ENCODE measurements at regions not wholly inside any gene's neighbourhood (a gene's known extent, or its start where the extent isn't known, plus 50 kb on each side); places are given as distances from the start of the nearest gene placed in this dataset.

DNA sequence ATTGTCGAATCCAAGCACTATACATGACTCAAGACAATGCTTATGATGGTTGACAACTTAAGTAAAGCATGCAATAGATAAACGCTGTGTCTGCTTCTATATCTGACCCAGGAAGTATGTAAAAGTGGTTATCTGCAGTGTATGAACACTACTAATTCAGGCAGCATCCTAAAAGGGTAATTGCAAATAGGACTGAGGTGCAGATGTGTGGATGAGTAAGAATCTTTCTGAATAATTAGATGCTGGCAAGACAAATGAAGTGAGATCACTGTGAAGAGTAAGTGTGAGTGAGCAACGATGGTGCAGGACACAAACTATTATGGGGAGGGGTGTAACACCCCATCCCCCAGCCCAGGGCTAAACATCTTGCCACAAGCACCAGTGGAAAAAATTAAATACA lies 195.7 kb upstream of the CHRNA7 start:
- Mint-ChIP-seq H3K4me1 (no peaks in the 10 kb centered on the region), H3K27me3 (peaks cover 4 to 46% (median 15%) of the 10 kb centered on the region in 5 donors), H3K36me3 (peaks cover 0 to 8% (median 0%) of the 10 kb centered on the region in 3 donors), H3K27ac (no peak overlapping the region), H3K9me3 (peaks cover 0 to 9% (median 0%) of the 10 kb centered on the region in 9 donors), H3K4me3 (no peak overlapping the region)
- no peak for DNase-seq
- no peak for ATAC-seq
- POLR2A ChIA-PET = no interaction called here

DNA sequence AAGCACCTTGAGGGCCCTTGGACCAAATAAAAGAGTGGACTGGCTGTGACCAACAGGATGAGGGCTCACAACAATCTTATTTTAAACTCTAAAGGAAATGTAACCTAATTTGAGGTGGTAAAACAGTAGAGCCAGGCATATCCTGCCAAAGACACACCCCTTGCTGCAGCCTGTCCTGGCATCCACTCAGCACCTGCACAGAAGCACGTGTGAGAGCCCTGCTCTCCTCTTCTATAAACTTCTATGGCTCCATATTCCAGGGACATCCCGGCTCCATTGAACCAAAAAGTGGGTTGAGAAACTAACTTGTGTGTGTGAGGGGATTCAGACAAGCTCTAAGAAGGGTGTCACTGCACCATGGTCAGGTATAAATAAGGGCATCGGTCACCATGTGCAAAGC lies 190.9 kb upstream of the CHRNA7 start:
- POLR2A ChIA-PET = no interaction called here
- ATAC-seq = no peak
- H3K27me3 Mint-ChIP-seq = peaks cover 0 to 17% (median 5%) of the 10 kb centered on the region in 5 donors

DNA sequence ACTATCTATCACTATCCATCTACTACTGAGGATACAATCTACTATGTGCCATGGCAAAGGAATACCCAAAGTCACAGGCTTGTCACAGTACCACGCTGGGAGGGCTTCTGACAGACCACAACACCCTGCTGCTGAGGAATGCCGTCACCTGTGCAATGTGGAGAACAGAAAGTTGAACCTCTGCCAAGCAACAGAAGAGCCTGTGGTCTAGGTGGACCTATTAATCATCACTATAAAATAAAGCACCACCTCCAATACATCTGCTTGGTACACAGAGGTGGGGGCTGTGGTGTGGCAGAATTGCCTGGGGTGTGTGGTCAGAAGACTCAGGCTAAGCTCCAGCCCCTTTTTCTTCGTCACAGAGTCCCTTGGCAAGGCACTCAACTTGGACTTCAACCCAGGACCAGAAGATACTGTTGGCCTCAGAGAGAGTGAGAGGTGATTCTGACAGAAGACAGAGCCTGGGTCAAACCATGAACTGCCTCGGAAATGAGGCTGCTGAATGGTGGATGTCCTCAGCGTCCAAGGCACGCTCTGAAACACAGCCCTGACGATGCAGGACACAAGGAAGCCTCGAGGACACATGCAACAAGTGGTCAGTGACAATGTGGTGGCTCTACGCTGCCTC lies 189.4 kb upstream of the CHRNA7 start:
- no peak for ATAC-seq
- Mint-ChIP-seq H3K4me1 (no peaks in the 10 kb centered on the region), H3K36me3 (no peaks in the 10 kb centered on the region), H3K4me3 (no peak overlapping the region), H3K27me3 (peaks cover 0 to 22% (median 4%) of the 10 kb centered on the region in 5 donors), H3K27ac (no peak overlapping the region), H3K9me3 (no peaks in the 10 kb centered on the region)
- POLR2A ChIA-PET = no interaction called here
- no peak for DNase-seq

More for the DNA sequence above, 190.9 kb upstream of the CHRNA7 start:
- H3K9me3 Mint-ChIP-seq = no peaks in the 10 kb centered on the region
- H3K4me1 Mint-ChIP-seq = no peaks in the 10 kb centered on the region
- no peak overlapping the region for H3K4me3 Mint-ChIP-seq
- no peak overlapping the region for H3K27ac Mint-ChIP-seq
- no peaks in the 10 kb centered on the region for H3K36me3 Mint-ChIP-seq
- DNase-seq = no peak

DNA sequence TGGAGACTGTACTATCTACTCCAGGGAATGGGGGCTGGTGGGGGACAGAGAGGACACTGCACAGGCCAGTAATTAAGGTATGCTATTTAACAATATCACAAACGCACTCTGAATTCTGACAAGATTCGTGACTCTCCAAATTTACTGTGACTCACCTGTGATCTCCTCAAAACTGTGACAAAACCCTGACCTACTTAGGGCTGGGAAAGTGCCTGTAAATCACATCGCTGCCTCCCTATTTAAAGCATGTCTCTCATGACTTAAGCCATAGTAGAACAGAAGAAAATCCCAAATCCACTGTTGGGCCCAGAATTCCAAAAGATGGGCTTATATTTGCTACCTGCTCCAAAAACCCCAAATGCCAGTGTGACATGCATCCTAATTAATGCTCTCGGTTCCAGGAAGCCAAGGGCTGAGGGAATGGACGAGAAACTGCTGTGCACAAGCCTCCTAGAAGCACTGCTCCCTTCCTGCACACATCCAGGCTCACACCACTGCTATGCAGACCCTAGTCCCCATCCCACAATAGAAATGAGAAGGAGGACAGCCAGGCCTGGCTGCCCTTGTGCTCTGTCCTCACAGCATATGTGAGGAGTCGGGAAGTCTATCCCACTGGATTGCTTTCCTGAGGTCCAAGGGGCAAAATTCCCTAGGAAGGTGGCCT lies 187.7 kb upstream of the CHRNA7 start:
- Mint-ChIP-seq H3K36me3 (no peaks in the 10 kb centered on the region), H3K27me3 (peaks cover 1 to 39% (median 12%) of the 10 kb centered on the region in 5 donors), H3K9me3 (peaks cover 0 to 1% (median 0%) of the 10 kb centered on the region in 9 donors), H3K4me3 (no peak overlapping the region), H3K27ac (no peak overlapping the region), H3K4me1 (no peaks in the 10 kb centered on the region)
- POLR2A ChIA-PET = no interaction called here
- ATAC-seq = no peak
- no peak for DNase-seq

DNA sequence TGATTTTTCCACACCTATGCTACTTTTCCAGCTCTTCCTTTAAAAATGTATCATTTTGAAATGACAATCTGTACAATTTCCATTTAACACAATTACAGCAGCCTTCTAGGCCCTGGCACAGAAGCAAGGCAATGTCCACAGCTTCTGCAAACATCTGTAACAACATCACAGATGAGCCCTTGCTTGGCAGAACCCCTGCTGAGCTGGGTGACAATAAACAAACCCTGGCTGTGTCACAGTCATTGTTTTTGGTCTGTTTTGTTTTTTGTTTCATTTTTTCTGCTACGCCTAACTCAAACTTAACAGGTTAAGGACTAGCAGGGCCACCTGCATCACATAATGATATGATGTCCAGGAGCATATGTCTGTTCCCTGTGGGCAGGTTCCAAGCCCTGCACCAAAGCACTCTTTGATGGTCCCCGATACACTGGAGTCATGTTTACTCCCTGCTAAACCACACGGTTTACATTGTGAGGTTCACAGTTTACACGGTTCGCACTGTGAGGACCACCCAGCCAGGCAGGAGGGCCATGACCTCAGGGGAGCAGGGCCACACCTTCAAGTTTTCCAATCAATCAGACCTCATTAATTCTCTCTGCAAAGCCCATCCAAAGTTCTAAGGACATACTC lies 186.8 kb upstream of the CHRNA7 start:
- no peaks in the 10 kb centered on the region for H3K36me3 Mint-ChIP-seq
- no peak overlapping the region for H3K4me3 Mint-ChIP-seq
- H3K9me3 Mint-ChIP-seq = peaks cover 0 to 2% (median 0%) of the 10 kb centered on the region in 9 donors
- no peaks in the 10 kb centered on the region for H3K4me1 Mint-ChIP-seq
- POLR2A ChIA-PET = no interaction called here
- no peak for ATAC-seq
- no peak overlapping the region for H3K27ac Mint-ChIP-seq
- peaks cover 3 to 37% (median 12%) of the 10 kb centered on the region in 5 donors for H3K27me3 Mint-ChIP-seq
- no peak for DNase-seq

DNA sequence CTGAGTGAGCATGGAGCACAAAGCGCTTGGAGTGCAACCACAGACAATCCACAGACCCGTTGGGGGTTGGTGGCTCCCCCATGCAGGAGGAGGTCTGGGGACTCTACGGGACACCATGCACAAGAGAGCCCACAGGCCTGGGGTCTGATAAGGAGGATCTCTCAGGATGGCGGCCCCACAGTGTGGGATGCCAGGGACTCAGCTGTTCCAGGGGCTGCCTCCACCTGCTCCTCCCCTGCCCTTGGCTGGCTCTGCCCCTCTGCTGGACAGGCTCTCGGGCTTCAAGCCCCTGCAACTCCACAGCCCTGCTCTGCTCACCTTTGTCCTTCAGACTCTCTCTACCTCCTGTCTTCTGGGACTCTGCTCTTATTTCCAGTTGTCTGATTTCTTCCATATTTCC lies 184.5 kb upstream of the CHRNA7 start:
- no peak for DNase-seq
- no peak overlapping the region for H3K4me3 Mint-ChIP-seq
- H3K27me3 Mint-ChIP-seq = peaks cover 2 to 29% (median 15%) of the 10 kb centered on the region in 5 donors
- POLR2A ChIA-PET = no interaction called here
- peaks cover 0 to 15% (median 4%) of the 10 kb centered on the region in 9 donors for H3K9me3 Mint-ChIP-seq
- peaks cover 0 to 8% (median 0%) of the 10 kb centered on the region in 3 donors for H3K36me3 Mint-ChIP-seq
- H3K4me1 Mint-ChIP-seq = no peaks in the 10 kb centered on the region
- H3K27ac Mint-ChIP-seq = no peak overlapping the region
- no peak for ATAC-seq

DNA sequence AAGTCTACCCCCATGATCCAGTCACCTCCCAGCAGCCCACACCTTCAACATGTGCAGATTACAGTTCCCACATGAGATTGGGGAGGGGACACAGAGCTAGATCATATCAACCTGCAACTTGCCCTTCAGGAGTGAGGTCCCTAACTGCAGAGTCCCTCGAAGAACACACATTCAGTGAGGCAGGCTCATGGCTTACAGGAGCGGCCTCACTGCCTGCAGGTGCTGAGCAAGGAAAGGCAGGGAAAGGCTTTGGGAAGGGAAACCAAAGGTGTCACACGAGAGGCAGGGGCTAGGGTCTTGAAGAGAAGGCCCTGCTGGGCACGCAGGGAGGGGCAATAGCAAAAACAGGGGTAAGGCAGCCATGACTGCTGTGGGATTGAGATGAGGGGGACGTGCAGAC lies 182.4 kb upstream of the CHRNA7 start:
- DNase-seq (no peak), ATAC-seq (no peak)
- Mint-ChIP-seq H3K9me3 (peaks cover 5 to 20% (median 11%) of the 10 kb centered on the region in 9 donors), H3K4me3 (no peak overlapping the region), H3K27me3 (peaks cover 6 to 38% (median 20%) of the 10 kb centered on the region in 5 donors), H3K4me1 (no peaks in the 10 kb centered on the region), H3K27ac (no peak overlapping the region), H3K36me3 (peaks cover 0 to 14% (median 0%) of the 10 kb centered on the region in 3 donors)
- POLR2A ChIA-PET = no interaction called here

DNA sequence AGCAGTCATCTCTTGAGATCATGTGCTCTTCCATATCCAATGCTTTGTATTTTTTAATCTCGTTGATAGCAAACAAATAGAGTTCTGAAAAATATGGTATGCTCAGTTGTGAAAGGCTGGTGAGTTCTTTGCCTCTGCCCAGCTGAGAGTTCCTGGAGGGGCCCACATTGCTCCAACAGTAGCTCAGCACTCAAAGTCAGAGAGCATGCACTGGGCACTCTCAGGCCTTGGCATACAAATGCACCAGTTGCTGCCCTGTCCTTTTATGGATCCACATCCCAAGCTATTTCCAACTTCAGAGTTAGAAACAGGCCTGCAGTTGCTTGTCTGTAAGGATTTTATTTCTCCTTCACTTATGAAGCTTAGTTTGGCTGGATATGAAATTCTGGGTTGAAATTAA lies 181.7 kb upstream of the CHRNA7 start:
- H3K36me3 Mint-ChIP-seq = peaks cover 0 to 14% (median 2%) of the 10 kb centered on the region in 3 donors
- no peaks in the 10 kb centered on the region for H3K4me1 Mint-ChIP-seq
- POLR2A ChIA-PET = no interaction called here
- DNase-seq = no peak
- H3K4me3 Mint-ChIP-seq = no peak overlapping the region
- H3K9me3 Mint-ChIP-seq = peaks cover 5 to 23% (median 11%) of the 10 kb centered on the region in 9 donors
- peaks cover 9 to 44% (median 25%) of the 10 kb centered on the region in 5 donors for H3K27me3 Mint-ChIP-seq
- ATAC-seq = no peak
- H3K27ac Mint-ChIP-seq = no peak overlapping the region

DNA sequence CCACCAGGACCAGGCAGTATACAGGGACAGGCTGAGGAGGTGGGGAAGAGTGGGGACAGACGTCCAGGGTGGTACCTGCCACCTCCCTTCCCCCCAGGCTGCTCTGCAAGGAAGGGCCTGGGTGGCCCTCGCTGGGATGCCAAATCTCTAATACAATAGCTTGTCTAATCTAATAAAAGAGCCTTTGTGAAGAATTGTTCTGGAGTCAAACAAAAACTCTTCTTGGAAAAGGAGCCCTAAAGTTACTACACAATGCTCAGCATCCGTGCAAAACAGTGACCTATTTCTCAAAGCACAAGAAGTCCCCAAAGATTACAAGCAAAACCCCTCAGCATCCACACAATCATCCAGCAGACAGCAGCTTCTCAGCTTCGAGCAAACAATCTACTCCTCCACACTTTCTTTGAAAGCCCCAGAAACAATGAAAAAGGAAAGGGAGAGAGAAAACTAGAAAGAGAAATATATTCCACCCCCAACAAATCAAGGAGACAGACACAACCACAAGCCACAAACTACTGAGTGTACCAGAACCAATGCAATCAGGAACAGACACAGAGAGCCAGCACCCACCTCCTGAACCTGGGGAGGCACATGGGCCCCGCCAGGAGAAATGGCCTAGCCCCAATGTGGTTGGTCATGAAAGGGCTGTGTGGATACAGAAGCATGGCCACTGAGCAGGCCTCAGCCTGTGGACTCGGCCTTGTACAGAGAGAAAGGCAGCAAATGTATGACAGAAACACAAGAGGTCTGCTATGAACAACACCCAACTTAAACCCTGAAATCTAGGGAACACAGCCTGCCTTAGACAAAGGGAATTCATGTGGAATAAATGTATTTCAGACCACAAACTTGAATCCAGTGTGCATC lies 177.1 kb upstream of the CHRNA7 start:
- POLR2A ChIA-PET = no interaction called here
- no peak for DNase-seq
- Mint-ChIP-seq H3K4me1 (no peaks in the 10 kb centered on the region), H3K36me3 (peaks cover 0 to 21% (median 5%) of the 10 kb centered on the region in 3 donors), H3K27ac (no peak overlapping the region), H3K4me3 (no peak overlapping the region), H3K27me3 (peaks cover 13 to 40% (median 18%) of the 10 kb centered on the region in 5 donors), H3K9me3 (peaks cover 9 to 32% (median 18%) of the 10 kb centered on the region in 9 donors)
- ATAC-seq = no peak

DNA sequence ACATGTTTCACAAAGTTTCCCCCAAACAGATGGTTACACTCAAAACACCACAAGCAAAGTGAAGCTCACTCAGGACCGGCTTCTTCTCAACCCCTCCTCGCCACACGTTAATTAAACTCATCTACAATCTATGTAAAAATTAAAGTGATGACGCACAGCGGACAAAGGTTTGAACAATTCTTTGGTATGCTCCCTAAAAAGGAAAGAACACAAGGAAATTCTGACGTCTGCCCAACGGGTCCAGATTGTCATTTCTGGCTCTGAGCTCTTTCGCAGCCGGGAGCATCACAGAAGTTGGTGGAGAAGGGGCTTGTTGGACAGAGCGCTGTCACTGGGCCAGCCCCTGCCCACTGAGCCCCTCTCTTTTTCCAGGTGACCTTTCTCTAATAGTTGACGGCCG lies 173.7 kb upstream of the CHRNA7 start:
- DNase-seq (no peak), ATAC-seq (no peak)
- Mint-ChIP-seq H3K4me1 (no peaks in the 10 kb centered on the region), H3K36me3 (peaks cover 0 to 7% (median 5%) of the 10 kb centered on the region in 3 donors), H3K9me3 (peaks cover 2 to 15% (median 8%) of the 10 kb centered on the region in 9 donors), H3K4me3 (no peak overlapping the region), H3K27me3 (peaks cover 8 to 31% (median 14%) of the 10 kb centered on the region in 5 donors), H3K27ac (no peak overlapping the region)
- POLR2A ChIA-PET = no interaction called here

DNA sequence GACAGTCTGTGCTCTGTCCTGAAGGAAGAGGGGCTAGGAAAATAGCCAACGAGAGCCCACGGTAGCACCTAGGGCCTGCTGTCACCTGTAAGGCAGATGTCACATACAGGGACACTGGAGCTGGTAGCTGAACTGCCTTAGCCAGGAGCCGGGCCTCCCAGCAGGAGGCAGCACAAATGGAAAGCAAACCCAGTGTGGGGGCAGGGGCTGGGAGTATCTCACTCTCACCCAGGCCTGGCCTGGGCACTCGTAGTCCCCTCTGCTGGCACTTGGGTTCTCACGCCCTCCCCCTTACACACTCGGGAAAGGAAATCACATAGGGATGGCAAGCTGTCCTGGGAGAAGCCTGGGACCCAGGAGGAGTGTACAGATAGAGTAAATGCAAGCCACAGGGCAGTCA lies 173.1 kb upstream of the CHRNA7 start:
- Mint-ChIP-seq H3K36me3 (peaks cover 0 to 10% (median 5%) of the 10 kb centered on the region in 3 donors), H3K4me3 (no peak overlapping the region), H3K4me1 (no peaks in the 10 kb centered on the region), H3K27me3 (peaks cover 11 to 37% (median 14%) of the 10 kb centered on the region in 5 donors), H3K9me3 (peaks cover 2 to 15% (median 8%) of the 10 kb centered on the region in 9 donors), H3K27ac (no peak overlapping the region)
- no peak for DNase-seq
- no peak for ATAC-seq
- POLR2A ChIA-PET = no interaction called here

DNA sequence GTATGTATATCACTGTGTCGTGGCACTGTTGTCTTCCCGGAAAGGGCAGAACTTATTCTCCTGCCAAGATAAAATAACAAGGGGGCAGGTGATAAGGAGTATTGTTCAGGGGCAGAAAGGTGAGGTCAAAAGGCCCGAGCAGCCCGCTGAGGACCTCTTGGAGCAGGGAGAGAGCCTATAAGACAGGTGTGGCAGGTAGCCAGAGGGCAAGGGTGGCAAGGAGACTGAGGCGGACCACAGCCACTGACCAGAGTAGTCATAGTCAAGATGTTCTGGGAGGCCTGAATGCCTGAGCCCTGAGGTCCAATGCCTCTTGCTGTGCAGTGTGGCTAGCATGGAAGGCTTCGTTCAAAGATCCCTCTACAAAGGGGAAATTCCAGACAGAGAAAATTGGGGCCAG lies 172.3 kb upstream of the CHRNA7 start:
- Mint-ChIP-seq H3K27ac (no peak overlapping the region), H3K27me3 (peaks cover 12 to 43% (median 15%) of the 10 kb centered on the region in 5 donors), H3K36me3 (peaks cover 0 to 11% (median 5%) of the 10 kb centered on the region in 3 donors), H3K4me3 (no peak overlapping the region), H3K4me1 (no peaks in the 10 kb centered on the region), H3K9me3 (peaks cover 2 to 15% (median 8%) of the 10 kb centered on the region in 9 donors)
- no peak for ATAC-seq
- POLR2A ChIA-PET = no interaction called here
- DNase-seq = no peak

All from naive thymus-derived CD8-positive, alpha-beta T cell (primary cell).